ENCODE measurements at regions not wholly inside any gene's neighbourhood (a gene's known extent, or its start where the extent isn't known, plus 50 kb on each side); places are given as distances from the start of the nearest gene placed in this dataset.

DNA sequence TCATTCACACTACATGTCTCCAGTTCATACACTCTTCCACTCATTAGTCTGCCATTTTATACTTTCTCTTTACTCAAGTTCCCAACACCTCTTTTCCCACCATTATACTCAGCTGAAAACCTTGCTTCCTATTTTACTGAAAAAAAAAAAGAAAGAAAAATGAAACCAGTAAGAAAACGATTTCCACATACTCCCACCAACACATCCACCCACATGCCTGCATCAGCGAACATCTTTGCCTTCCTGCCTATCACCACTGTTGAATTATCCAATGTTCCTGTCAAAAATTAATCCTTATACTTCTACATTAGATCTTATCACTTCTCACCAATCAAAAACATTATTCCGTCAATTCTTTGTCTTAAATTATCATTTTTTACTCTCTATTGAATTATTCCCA lies 188.1 kb upstream of the FAM241A start:
- intact Hi-C loops (cut with micrococcal nuclease; ENCODE audit: unreplicated experiment), result no loop called here
- no peaks in the 10 kb centered on the region for H3K79me2 ChIP-seq (ENCODE audit: insufficient read depth, low read depth, low read length)
- no peak for DNase-seq (ENCODE audit: low spot score)
- H3K36me3 ChIP-seq (ENCODE audit: insufficient read depth, low read length), result no peaks in the 10 kb centered on the region
- no peak overlapping the region for H3K4me3 ChIP-seq (ENCODE audit: low read depth, low read length, poor library complexity, severe bottlenecking)
- ChIA-PET POLR2A (no interaction called here), CTCF (ENCODE audit: unreplicated experiment) (no interaction called here)
- no peaks in the 10 kb centered on the region for H3K9me2 ChIP-seq (ENCODE audit: insufficient read depth, low read length)
- H4K20me1 ChIP-seq (ENCODE audit: insufficient read depth, low read length), result no peaks in the 10 kb centered on the region
- H2AFZ ChIP-seq (ENCODE audit: low read length), result no peak overlapping the region
- no peaks in the 10 kb centered on the region for H3K4me1 ChIP-seq (ENCODE audit: insufficient read depth, low read length, poor library complexity, severe bottlenecking)
- no peak overlapping the region for H3K4me2 ChIP-seq (ENCODE audit: low read length)
- H3K27ac ChIP-seq (ENCODE audit: low read depth, low read length, poor library complexity, severe bottlenecking), result no peak overlapping the region
- no peaks in the 10 kb centered on the region for H3K9me3 ChIP-seq (ENCODE audit: low read length)
- no TSS peak for BruUV-seq (replicated peaks)
- TF ChIP-seq EZH2phosphoT487 (IDR thresholded peaks at IDR 0.05; ENCODE audit: borderline replicate concordance, low read depth, low read length) (no peak), CTCF (conservative IDR thresholded peaks at IDR 0.05; ENCODE audit: low read length) (no peak)

DNA sequence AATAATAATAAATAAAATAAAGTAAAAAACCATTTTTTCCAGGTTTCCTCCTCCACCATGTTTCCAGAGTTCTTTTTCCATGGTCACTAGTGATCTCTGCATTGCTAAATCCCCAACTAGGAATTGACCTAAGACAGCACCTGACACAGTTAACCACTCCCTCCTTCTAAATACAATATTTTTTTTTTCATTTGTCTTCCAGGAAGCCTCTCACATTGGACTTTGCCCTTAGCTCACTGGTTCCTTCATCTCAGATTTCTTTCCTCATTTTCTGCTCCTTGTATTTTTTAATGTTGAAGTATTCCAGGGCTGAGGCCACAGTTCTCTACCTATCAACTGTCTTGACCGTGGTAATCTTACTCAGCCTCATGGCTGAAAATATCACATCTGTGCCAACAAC lies 187.3 kb upstream of the FAM241A start:
- H3K4me2 ChIP-seq (ENCODE audit: low read length), result no peak overlapping the region
- H3K9me3 ChIP-seq (ENCODE audit: low read length), result no peaks in the 10 kb centered on the region
- H2AFZ ChIP-seq (ENCODE audit: low read length), result no peak overlapping the region
- H3K27ac ChIP-seq (ENCODE audit: low read depth, low read length, poor library complexity, severe bottlenecking), result no peak overlapping the region
- H3K4me1 ChIP-seq (ENCODE audit: insufficient read depth, low read length, poor library complexity, severe bottlenecking), result no peaks in the 10 kb centered on the region
- no peak for DNase-seq (ENCODE audit: low spot score)
- no peaks in the 10 kb centered on the region for H3K9me2 ChIP-seq (ENCODE audit: insufficient read depth, low read length)
- no peaks in the 10 kb centered on the region for H3K36me3 ChIP-seq (ENCODE audit: insufficient read depth, low read length)
- H3K79me2 ChIP-seq (ENCODE audit: insufficient read depth, low read depth, low read length), result no peaks in the 10 kb centered on the region
- ChIA-PET CTCF (ENCODE audit: unreplicated experiment) (no interaction called here), POLR2A (interaction anchor here (1.1 to 1.6 kb wide), 2 partner anchors 13 to 39 kb away, joined by 3 to 5 read pairs; no protein-coding TSS in a partner anchor)
- H3K4me3 ChIP-seq (ENCODE audit: low read depth, low read length, poor library complexity, severe bottlenecking), result no peak overlapping the region
- intact Hi-C loops (cut with micrococcal nuclease; ENCODE audit: unreplicated experiment), result no loop called here
- TF ChIP-seq EZH2phosphoT487 (IDR thresholded peaks at IDR 0.05; ENCODE audit: borderline replicate concordance, low read depth, low read length), result no peak
- no peak for TF ChIP-seq CTCF (conservative IDR thresholded peaks at IDR 0.05; ENCODE audit: low read length)
- no peaks in the 10 kb centered on the region for H4K20me1 ChIP-seq (ENCODE audit: insufficient read depth, low read length)
- BruUV-seq (replicated peaks), result no TSS peak

- CTCF ChIA-PET (ENCODE audit: unreplicated experiment), result no interaction called here
Measured at GRCh38 chr4:111959222-111959621, 186.0 kb upstream of the FAM241A start.

More at GRCh38 chr4:111959222-111959621, 186.0 kb upstream of the FAM241A start:
- no TSS peak for BruUV-seq (replicated peaks)
- Histone ChIP-seq H3K27ac (ENCODE audit: low read depth, low read length, poor library complexity, severe bottlenecking) (no peak overlapping the region), H4K20me1 (ENCODE audit: insufficient read depth, low read length) (no peaks in the 10 kb centered on the region), H3K4me1 (ENCODE audit: insufficient read depth, low read length, poor library complexity, severe bottlenecking) (no peaks in the 10 kb centered on the region), H3K4me2 (ENCODE audit: low read length) (no peak overlapping the region), H3K4me3 (ENCODE audit: low read depth, low read length, poor library complexity, severe bottlenecking) (no peak overlapping the region), H3K9me3 (ENCODE audit: low read length) (no peaks in the 10 kb centered on the region), H2AFZ (ENCODE audit: low read length) (no peak overlapping the region), H3K36me3 (ENCODE audit: insufficient read depth, low read length) (no peaks in the 10 kb centered on the region), H3K79me2 (ENCODE audit: insufficient read depth, low read depth, low read length) (no peaks in the 10 kb centered on the region), H3K9me2 (ENCODE audit: insufficient read depth, low read length) (no peaks in the 10 kb centered on the region)
- intact Hi-C loops (cut with micrococcal nuclease; ENCODE audit: unreplicated experiment), result no loop called here
- DNase-seq (ENCODE audit: low spot score), result no peak
- POLR2A ChIA-PET, result interaction anchor here (0.5 to 1.6 kb wide), 2 partner anchors 15 to 199 kb away, joined by 3 to 5 read pairs; no protein-coding TSS in a partner anchor
- TF ChIP-seq EZH2phosphoT487 (IDR thresholded peaks at IDR 0.05; ENCODE audit: borderline replicate concordance, low read depth, low read length) (no peak), CTCF (conservative IDR thresholded peaks at IDR 0.05; ENCODE audit: low read length) (no peak)

Data from OCI-LY7 (cell line).